Stomach (tissue), 8 donors: ENCODE measurements at regions not wholly inside any gene's neighbourhood (a gene's known extent, or its start where the extent isn't known, plus 50 kb on each side); places are given as distances from the start of the nearest gene placed in this dataset.

Experiments used
- DNase-seq, 2 donors: peaks; one replicate each; pipeline versions ENCODE4 v3.0.0 to v3.0.0-alpha.2; 2013 to 2019
- H3K27ac ChIP-seq, 5 donors: fragments of 200-600 bp in 4 of 5; sonication (generic) in 4 of 5; one replicate each; pipeline ENCODE4 v1.5.1; 2013 to 2019; ENCODE audit warnings: mild to moderate bottlenecking in 1 of 5, moderate library complexity in 1 of 5
- H3K27me3 ChIP-seq, 3 donors: fragments of 200-600 bp; sonication (generic); one replicate each; pipeline ENCODE4 v1.5.1; 2017 to 2019; ENCODE audit warnings: mixed run types in 1 of 3
- H3K36me3 ChIP-seq, 4 donors: fragments of 200-600 bp; sonication (generic); 1 replicate in 3 of 4; 2 replicates in 1 of 4; pipeline ENCODE4 v1.5.1; 2016 to 2019
- H3K4me1 ChIP-seq, 4 donors: fragments of 200-600 bp; sonication (generic); one replicate each; pipeline ENCODE4 v1.5.1; 2016 to 2019
- H3K4me3 ChIP-seq, 4 donors: fragments of 200-600 bp; sonication (generic) in 3 of 4; one replicate each; pipeline ENCODE4 v1.5.1; 2016 to 2019; ENCODE audit warnings: mild to moderate bottlenecking in 1 of 4
- H3K9me3 ChIP-seq, 4 donors: fragments of 200-600 bp; sonication (generic); one replicate each; pipeline ENCODE4 v1.5.1; 2016 to 2019
- EP300 ChIP-seq: sonication (generic); formaldehyde crosslinking; IDR thresholded peaks from one replicate; pipeline ENCODE4 v1.6.1; 2017; ENCODE audit warnings: antibody characterized with exemption
- POLR2A ChIP-seq, 4 donors: fragments of 450-650 bp; IDR thresholded peaks; one replicate each; pipeline ENCODE4 v1.6.1; 2016; ENCODE audit warnings: antibody characterized with exemption in 4 of 4, control low read depth in 2 of 4, mild to moderate bottlenecking in 1 of 4, moderate library complexity in 1 of 4
- POLR2AphosphoS5 ChIP-seq, 3 donors: sonication (generic); formaldehyde crosslinking; IDR thresholded peaks; one replicate each; pipeline ENCODE4 v1.6.1; 2016; ENCODE audit warnings: antibody characterized with exemption in 3 of 3
- WGBS, 5 donors: extraction: QIAGEN DNeasy Blood & Tissue Kit in 3 of 5; methylation state at CpG; one replicate each; pipeline versions ENCODE4 v1.1.5 to v1.1.7; 2013 to 2018; 5-methylcytosine and 5-hydroxymethylcytosine counted together
- intact Hi-C: fragments of 100-400 bp; cut with DNase I; formaldehyde crosslinking; loops from one replicate; pipeline ENCODE4 v1.15.1; 2023; ENCODE audit warnings: low total_unique reads
- TF ChIP-seq, protein P1 (sequence below), 7 experiments: fragments of 450-650 bp in 4 of 7; fragments of 200-600 bp in 3 of 7; sonication (generic) in 3 of 7; IDR thresholded peaks; one replicate each; pipeline ENCODE4 v1.5.1; 2016 to 2019; ENCODE audit warnings: antibody characterized with exemption in 7 of 7, control low read depth in 2 of 7, mild to moderate bottlenecking in 1 of 7
- donor health status: healthy with polysubstance abuse.
- donor health status: Bipolar disorder and iron deficiency.
- donor health status: healthy.

DNA sequence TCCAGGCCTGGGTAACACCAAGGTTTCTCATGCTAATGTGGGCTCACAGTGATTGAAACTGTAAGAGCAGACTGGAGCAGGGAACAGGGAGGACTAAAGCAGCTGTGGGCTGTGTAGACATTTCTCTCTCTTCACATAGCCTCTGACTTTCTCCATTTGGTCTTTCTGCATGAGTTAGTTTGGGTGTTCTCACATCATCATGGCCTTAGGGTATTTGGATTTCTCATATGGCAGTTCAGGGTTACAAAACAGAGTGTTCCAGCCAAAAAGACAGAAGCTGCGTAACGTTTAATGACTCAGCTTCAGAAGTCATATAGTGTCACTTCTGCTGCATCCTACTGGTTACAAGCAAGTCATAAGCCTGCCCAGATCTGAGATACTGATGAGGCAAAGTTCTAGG is 52.0 kb upstream of the OSBPL8 start:
- H3K27me3 ChIP-seq, result no peaks in the 10 kb centered on the region
- no peaks in the 10 kb centered on the region for H3K9me3 ChIP-seq
- 52 to 78% (median 75%) methylated on average over 2 of the region's 2 CpGs for WGBS, 5 donors
- DNase-seq, result no peak
- intact Hi-C loops, result loop anchor here (10.0 kb wide), 1 partner anchor 393 kb away; no protein-coding TSS in a partner anchor
- no peaks in the 10 kb centered on the region for H3K36me3 ChIP-seq
- H3K27ac ChIP-seq, result no peak overlapping the region
- no peaks in the 10 kb centered on the region for H3K4me1 ChIP-seq
- TF ChIP-seq EP300 (no peak), POLR2A (IDR thresholded peaks at IDR 0.05) (no peak), POLR2AphosphoS5 (IDR thresholded peaks at IDR 0.05) (no peak)
- TF ChIP-seq, protein P1, sequence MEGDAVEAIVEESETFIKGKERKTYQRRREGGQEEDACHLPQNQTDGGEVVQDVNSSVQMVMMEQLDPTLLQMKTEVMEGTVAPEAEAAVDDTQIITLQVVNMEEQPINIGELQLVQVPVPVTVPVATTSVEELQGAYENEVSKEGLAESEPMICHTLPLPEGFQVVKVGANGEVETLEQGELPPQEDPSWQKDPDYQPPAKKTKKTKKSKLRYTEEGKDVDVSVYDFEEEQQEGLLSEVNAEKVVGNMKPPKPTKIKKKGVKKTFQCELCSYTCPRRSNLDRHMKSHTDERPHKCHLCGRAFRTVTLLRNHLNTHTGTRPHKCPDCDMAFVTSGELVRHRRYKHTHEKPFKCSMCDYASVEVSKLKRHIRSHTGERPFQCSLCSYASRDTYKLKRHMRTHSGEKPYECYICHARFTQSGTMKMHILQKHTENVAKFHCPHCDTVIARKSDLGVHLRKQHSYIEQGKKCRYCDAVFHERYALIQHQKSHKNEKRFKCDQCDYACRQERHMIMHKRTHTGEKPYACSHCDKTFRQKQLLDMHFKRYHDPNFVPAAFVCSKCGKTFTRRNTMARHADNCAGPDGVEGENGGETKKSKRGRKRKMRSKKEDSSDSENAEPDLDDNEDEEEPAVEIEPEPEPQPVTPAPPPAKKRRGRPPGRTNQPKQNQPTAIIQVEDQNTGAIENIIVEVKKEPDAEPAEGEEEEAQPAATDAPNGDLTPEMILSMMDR (IDR thresholded peaks at IDR 0.05), result no peak
- H3K4me3 ChIP-seq, result no peak overlapping the region

DNA sequence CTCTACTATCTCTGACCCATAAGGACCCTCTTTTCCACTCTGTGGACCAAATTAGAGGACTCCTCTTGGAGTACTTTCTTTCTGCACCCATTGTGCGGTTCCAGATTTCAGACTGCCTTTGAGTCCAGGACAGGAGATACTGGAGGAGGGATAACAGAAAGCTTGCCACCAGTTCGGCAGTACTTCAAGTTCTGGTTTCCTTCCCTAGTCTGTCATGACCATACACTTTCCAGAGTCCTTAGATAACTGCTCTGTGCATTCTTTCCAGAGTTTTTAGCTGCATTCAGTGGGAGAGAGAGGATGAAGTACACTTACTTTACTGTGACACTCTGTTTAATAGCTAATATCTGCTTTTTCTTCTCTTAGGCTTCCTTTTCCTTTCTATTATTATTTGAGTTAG is 54.8 kb upstream of the OSBPL8 start:
- Histone ChIP-seq H3K4me1 (no peaks in the 10 kb centered on the region), H3K9me3 (no peaks in the 10 kb centered on the region), H3K36me3 (no peaks in the 10 kb centered on the region), H3K4me3 (no peak overlapping the region), H3K27ac (no peak overlapping the region), H3K27me3 (no peaks in the 10 kb centered on the region)
- intact Hi-C loops, result loop anchor here (10.0 kb wide), 1 partner anchor 390 kb away; no protein-coding TSS in a partner anchor
- 80 to 98% (median 92%) methylated on average over 2 of the region's 2 CpGs for WGBS, 5 donors
- peak in 1 of 2 donors; percentile 13 for DNase-seq
- TF ChIP-seq POLR2AphosphoS5 (IDR thresholded peaks at IDR 0.05), result no peak

DNA sequence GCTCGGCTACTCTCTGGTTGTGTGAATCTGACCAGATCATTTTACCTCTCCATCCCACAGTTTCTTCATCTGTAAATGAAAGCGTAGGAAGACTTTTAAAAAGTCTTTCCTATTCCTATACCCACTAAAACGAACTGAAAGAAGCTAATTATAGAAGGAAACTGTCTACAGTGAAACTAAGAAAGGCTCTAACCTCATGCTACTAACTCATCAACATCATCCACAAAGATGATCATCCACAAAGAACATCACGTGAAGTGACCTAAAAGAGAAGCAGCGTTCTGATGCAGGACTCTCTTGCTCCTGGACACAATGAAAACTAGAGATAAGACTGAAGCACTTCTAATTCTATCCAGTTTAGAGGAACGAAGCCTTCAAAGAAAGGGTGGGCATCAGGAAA is 58.5 kb upstream of the OSBPL8 start:
- Histone ChIP-seq H3K36me3 (no peaks in the 10 kb centered on the region), H3K9me3 (no peaks in the 10 kb centered on the region), H3K4me3 (no peak overlapping the region), H3K4me1 (peaks cover 0 to 11% (median 6%) of the 10 kb centered on the region in 4 donors), H3K27ac (no peak overlapping the region), H3K27me3 (no peaks in the 10 kb centered on the region)
- TF ChIP-seq POLR2AphosphoS5 (IDR thresholded peaks at IDR 0.05) (no peak), EP300 (no peak), POLR2A (IDR thresholded peaks at IDR 0.05) (no peak)
- TF ChIP-seq, protein P1 (IDR thresholded peaks at IDR 0.05), result no peak
- no peak for DNase-seq
- 74 to 86% (median 84%) methylated on average over 6 of the region's 6 CpGs for WGBS, 5 donors
- intact Hi-C loops, result loop anchor here (10.0 kb wide), 1 partner anchor 387 kb away; no protein-coding TSS in a partner anchor

DNA sequence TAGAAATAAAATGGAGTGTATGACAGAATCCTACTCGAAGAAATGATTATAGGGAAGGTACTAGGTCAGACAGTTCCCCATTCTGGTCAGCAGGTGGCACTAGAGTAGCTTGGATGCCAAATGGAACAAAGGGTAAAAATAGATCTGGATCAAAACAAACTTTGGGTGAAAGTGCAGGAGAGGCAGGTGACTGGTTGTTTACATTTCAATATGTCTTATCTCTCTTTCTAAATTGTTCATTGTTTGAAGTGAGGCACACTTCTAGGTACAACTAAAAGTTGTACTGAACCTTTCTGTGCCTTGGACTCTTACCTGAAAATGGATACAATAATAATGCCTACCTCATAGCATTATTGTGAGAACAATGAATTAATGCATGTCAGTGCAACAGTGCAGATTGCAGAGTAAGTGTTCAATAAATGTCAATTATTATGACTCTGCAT is 62.0 kb upstream of the OSBPL8 start:
- TF ChIP-seq POLR2AphosphoS5 (IDR thresholded peaks at IDR 0.05) (peak in 2 of 3 donors; percentile 58 to 79), POLR2A (IDR thresholded peaks at IDR 0.05) (no peak)
- TF ChIP-seq, protein P1 (IDR thresholded peaks at IDR 0.05), result peak in 5 of 7 experiments; percentile 90 to 99 (median 96)
- WGBS, 5 donors, result 3 to 12% (median 4%) methylated on average over 1 of the region's 1 CpG
- intact Hi-C loops, result loop anchor here (10.0 kb wide), 1 partner anchor 163 kb away; no protein-coding TSS in a partner anchor
- peaks cover 0 to 11% (median 6%) of the 10 kb centered on the region in 4 donors for H3K4me1 ChIP-seq
- H3K4me3 ChIP-seq, result no peak overlapping the region
- no peaks in the 10 kb centered on the region for H3K36me3 ChIP-seq
- DNase-seq, result peak; percentile 83 to 91
- no peaks in the 10 kb centered on the region for H3K27me3 ChIP-seq
- no peak overlapping the region for H3K27ac ChIP-seq
- H3K9me3 ChIP-seq, result no peaks in the 10 kb centered on the region

DNA sequence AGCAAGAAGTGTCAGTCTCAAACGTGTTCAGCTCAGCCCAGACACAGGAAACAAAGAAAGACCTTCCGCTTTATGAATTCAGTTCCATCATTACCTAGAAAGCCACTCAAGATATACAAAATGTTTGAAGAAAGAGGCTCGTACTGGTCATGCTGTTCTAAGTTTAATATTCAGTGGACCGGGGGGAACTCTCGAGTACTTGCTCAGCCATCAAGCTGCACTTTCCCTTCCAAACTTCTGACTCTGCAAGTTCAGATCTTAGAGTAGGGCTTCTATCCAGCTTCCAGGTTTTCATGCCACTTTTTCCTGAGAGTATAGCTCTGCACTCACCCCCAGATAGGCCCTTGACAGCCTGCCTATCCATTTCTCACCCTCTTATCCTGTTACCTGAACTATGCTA is 62.8 kb upstream of the OSBPL8 start:
- Histone ChIP-seq H3K9me3 (no peaks in the 10 kb centered on the region), H3K27ac (no peak overlapping the region), H3K27me3 (no peaks in the 10 kb centered on the region), H3K4me3 (no peak overlapping the region), H3K36me3 (no peaks in the 10 kb centered on the region), H3K4me1 (peaks cover 0 to 11% (median 6%) of the 10 kb centered on the region in 4 donors)
- no peak for TF ChIP-seq POLR2A (IDR thresholded peaks at IDR 0.05)
- no peak for TF ChIP-seq POLR2AphosphoS5 (IDR thresholded peaks at IDR 0.05)
- TF ChIP-seq, protein P1 (IDR thresholded peaks at IDR 0.05), result no peak
- no peak for TF ChIP-seq EP300
- intact Hi-C loops, result loop anchor here (10.0 kb wide), 1 partner anchor 162 kb away; no protein-coding TSS in a partner anchor
- 74 to 80% (median 75%) methylated on average over 5 of the region's 5 CpGs for WGBS, 5 donors
- DNase-seq, result no peak
